Liver (tissue), 8 donors: ENCODE measurements at regions not wholly inside any gene's neighbourhood (a gene's known extent, or its start where the extent isn't known, plus 50 kb on each side); places are given as distances from the start of the nearest gene placed in this dataset.

ENCODE experiments used
- DNase-seq: peaks from one replicate; pipeline ENCODE4 v3.0.0-alpha.2; 2017; ENCODE audit warnings: low spot score
- H3K27ac ChIP-seq, 2 donors: one replicate each; pipeline ENCODE4 v1.7.0; 2013; ENCODE audit warnings: inconsistent platforms in 2 of 2, low read length in 2 of 2, control low read depth in 1 of 2, low read depth in 1 of 2, mild to moderate bottlenecking in 1 of 2
- H3K27me3 ChIP-seq, 4 donors: one replicate each; pipeline versions ENCODE4 v1.6.1 to v1.7.0; 2013; ENCODE audit warnings: low read length in 3 of 4, inconsistent platforms in 1 of 4, mild to moderate bottlenecking in 1 of 4, moderate library complexity in 1 of 4; ENCODE audit not compliant: control insufficient read depth in 4 of 4, insufficient read depth in 4 of 4
- H3K36me3 ChIP-seq, 4 donors: one replicate each; pipeline versions ENCODE4 v1.6.1 to v1.7.0; 2013; ENCODE audit warnings: low read length in 3 of 4, mild to moderate bottlenecking in 3 of 4, low read depth in 1 of 4, moderate library complexity in 1 of 4; ENCODE audit not compliant: control insufficient read depth in 4 of 4, insufficient read depth in 3 of 4
- H3K4me1 ChIP-seq, 4 donors: one replicate each; pipeline versions ENCODE4 v1.6.1 to v1.7.0; 2013; ENCODE audit warnings: low read length in 3 of 4, mild to moderate bottlenecking in 3 of 4, moderate library complexity in 1 of 4; ENCODE audit not compliant: control insufficient read depth in 4 of 4, insufficient read depth in 4 of 4
- H3K4me3 ChIP-seq, 3 donors: one replicate each; pipeline versions ENCODE4 v1.6.1 to v1.7.0; 2013; ENCODE audit warnings: low read length in 3 of 3, control low read depth in 1 of 3, low read depth in 1 of 3, mild to moderate bottlenecking in 1 of 3
- H3K9ac ChIP-seq, 2 donors: one replicate each; pipeline ENCODE4 v1.7.0; 2013; ENCODE audit warnings: low read length in 2 of 2, mild to moderate bottlenecking in 2 of 2, moderate library complexity in 2 of 2, control low read depth in 1 of 2, low read depth in 1 of 2
- H3K9me3 ChIP-seq, 4 donors: one replicate each; pipeline versions ENCODE4 v1.6.1 to v1.7.0; 2013; ENCODE audit warnings: low read length in 3 of 4; ENCODE audit not compliant: control insufficient read depth in 4 of 4
- ATF3 ChIP-seq: IDR thresholded peaks from 2 replicates; pipeline ENCODE4 v1.6.1; 2016; ENCODE audit warnings: antibody characterized with exemption
- CTCF ChIP-seq: fragments of 150-350 bp; IDR thresholded peaks from 2 replicates; pipeline ENCODE4 v1.5.1; 2017; ENCODE audit warnings: improper control_type of control experiment, low read depth, low read length; ENCODE audit not compliant: missing input control
- EGR1 ChIP-seq, 2 donors: IDR thresholded peaks; 2 replicates each; pipeline ENCODE4 v1.6.1; 2016 to 2018; ENCODE audit warnings: antibody characterized with exemption in 2 of 2, low read depth in 2 of 2
- FOXA1 ChIP-seq: IDR thresholded peaks from 2 replicates; pipeline ENCODE4 v1.6.1; 2016; ENCODE audit warnings: antibody characterized with exemption
- FOXA2 ChIP-seq: IDR thresholded peaks from 2 replicates; pipeline ENCODE4 v1.6.1; 2016; ENCODE audit warnings: antibody characterized with exemption
- GABPA ChIP-seq, 2 donors: IDR thresholded peaks in 1 of 2; conservative IDR thresholded peaks in 1 of 2; 2 replicates each; pipeline ENCODE4 v1.6.1; 2016; ENCODE audit warnings: antibody characterized with exemption in 2 of 2, mild to moderate bottlenecking in 1 of 2, moderate library complexity in 1 of 2
- HNF4A ChIP-seq, 2 donors: conservative IDR thresholded peaks; 2 replicates each; pipeline ENCODE4 v1.6.1; 2016; ENCODE audit warnings: antibody characterized with exemption in 2 of 2, mild to moderate bottlenecking in 2 of 2
- HNF4G ChIP-seq: IDR thresholded peaks from 2 replicates; pipeline ENCODE4 v1.6.1; 2016; ENCODE audit warnings: antibody characterized with exemption
- JUND ChIP-seq, 2 donors: IDR thresholded peaks; 2 replicates each; pipeline ENCODE4 v1.6.1; 2016; ENCODE audit warnings: antibody characterized with exemption in 2 of 2
- MAX ChIP-seq: IDR thresholded peaks from 2 replicates; pipeline ENCODE4 v1.6.1; 2016; ENCODE audit warnings: antibody characterized with exemption
- NR2F2 ChIP-seq: IDR thresholded peaks from 2 replicates; pipeline ENCODE4 v1.6.1; 2016; ENCODE audit warnings: antibody characterized with exemption
- RAD21 ChIP-seq, 2 donors: IDR thresholded peaks; 2 replicates each; pipeline ENCODE4 v1.6.1; 2016; ENCODE audit warnings: antibody characterized with exemption in 2 of 2, mild to moderate bottlenecking in 2 of 2
- REST ChIP-seq: IDR thresholded peaks from 2 replicates; pipeline ENCODE4 v1.6.1; 2016; ENCODE audit warnings: antibody characterized with exemption, mild to moderate bottlenecking
- RXRA ChIP-seq, 2 donors: IDR thresholded peaks; 2 replicates each; pipeline ENCODE4 v1.6.1; 2017 to 2018; ENCODE audit warnings: antibody characterized with exemption in 2 of 2, mild to moderate bottlenecking in 1 of 2
- SP1 ChIP-seq: IDR thresholded peaks from 2 replicates; pipeline ENCODE4 v1.6.1; 2018; ENCODE audit warnings: antibody characterized with exemption, mild to moderate bottlenecking
- TAF1 ChIP-seq: conservative IDR thresholded peaks from 2 replicates; pipeline ENCODE4 v1.6.1; 2016; ENCODE audit warnings: antibody characterized with exemption, mild to moderate bottlenecking
- YY1 ChIP-seq: IDR thresholded peaks from 2 replicates; pipeline ENCODE4 v1.6.1; 2016; ENCODE audit warnings: antibody characterized with exemption, mild to moderate bottlenecking
- ZBTB33 ChIP-seq: IDR thresholded peaks from 2 replicates; pipeline ENCODE4 v1.6.1; 2016; ENCODE audit warnings: antibody characterized with exemption
- whole genome bisulfite sequencing: extraction: QIAGEN DNeasy Blood & Tissue Kit; methylation state at CpG from one replicate; pipeline ENCODE4 v1.1.7; 2013; 5-methylcytosine and 5-hydroxymethylcytosine counted together
- donor health status: healthy.
- donor health status: healthy.
- donor health status: healthy.
- donor health status: healthy.
- donor health status: healthy.

GRCh38 chr11:15883455-15883920 is 472.9 kb downstream of the SOX6 start:
- no peaks in the 10 kb centered on the region for H3K36me3 ChIP-seq
- no peaks in the 10 kb centered on the region for H3K4me1 ChIP-seq
- no peak overlapping the region for H3K27ac ChIP-seq
- H3K4me3 ChIP-seq, result no peak overlapping the region
- no peaks in the 10 kb centered on the region for H3K27me3 ChIP-seq
- DNase-seq, result no peak
- H3K9ac ChIP-seq, result no peak overlapping the region
- TF ChIP-seq FOXA2 (no peak), NR2F2 (no peak), JUND (IDR thresholded peaks at IDR 0.05) (no peak), YY1 (no peak), RXRA (IDR thresholded peaks at IDR 0.05) (no peak), MAX (no peak), GABPA (IDR thresholded peaks at IDR 0.05 in 1 of 2, conservative IDR thresholded peaks at IDR 0.05 in 1 of 2) (no peak), TAF1 (no peak), ATF3 (no peak), ZBTB33 (no peak), RAD21 (IDR thresholded peaks at IDR 0.05) (no peak), HNF4A (conservative IDR thresholded peaks at IDR 0.05) (no peak), CTCF (no peak), FOXA1 (no peak), SP1 (no peak), HNF4G (no peak), REST (no peak), EGR1 (IDR thresholded peaks at IDR 0.05; ENCODE audit: low read depth in 2 of 2) (no peak)
- no peaks in the 10 kb centered on the region for H3K9me3 ChIP-seq
- WGBS, result 83% methylated on average over 7 of the region's 7 CpGs
